PC-3 (cell line): ENCODE measurements at regions not wholly inside any gene's neighbourhood (a gene's known extent, or its start where the extent isn't known, plus 50 kb on each side); places are given as distances from the start of the nearest gene placed in this dataset.

Experiments used
- ATAC-seq: fragments of 200-7000 bp; cut with Tn5 transposase; 2 replicates; pipeline ENCODE4 v1.9.1; 2020; ENCODE audit warnings: mild to moderate bottlenecking, moderate library complexity
- BruUV-seq: library from RNA; stranded (reverse); fragments of 400-500 nt; replicated peaks from 2 replicates; lab custom pipeline; 2021; lab: Mats Ljungman, UMichigan
- CTCF ChIA-PET: fragments of 300-600 bp; sonication (Branson Sonifier 250); formaldehyde crosslinking; loops from one replicate; lab custom pipeline; 2022; ENCODE audit warnings: antibody characterized with exemption; lab: Charles Lee
- POLR2A ChIA-PET: fragments of 300-600 bp; sonication (Branson Sonifier 250); formaldehyde crosslinking; loops from one replicate; lab custom pipeline; 2022; ENCODE audit warnings: antibody characterized with exemption; ENCODE audit not compliant: unreplicated experiment; lab: Charles Lee
- DNase-seq: peaks from one replicate; pipeline ENCODE4 v3.0.0-alpha.2; 2015
- H2AFZ ChIP-seq: fragments of 300-600 bp; sonication (generic); 2 replicates; pipeline ENCODE4 v1.6.0; 2016; ENCODE audit warnings: antibody characterized with exemption, low read length
- H3F3A ChIP-seq: fragments of 300-600 bp; sonication (generic); one replicate; pipeline ENCODE4 v1.6.0; 2017; ENCODE audit warnings: antibody characterized with exemption, low read length, control low read depth, mild to moderate bottlenecking; ENCODE audit not compliant: unreplicated experiment
- H3K27ac ChIP-seq: fragments of 300-600 bp; sonication (generic); 2 replicates; pipeline ENCODE4 v1.5.1; 2016; ENCODE audit warnings: mild to moderate bottlenecking, low read length
- H3K27me3 ChIP-seq: fragments of 300-600 bp; sonication (generic); 2 replicates; pipeline ENCODE4 v1.6.1; 2016; ENCODE audit warnings: low read length, mixed read lengths
- H3K36me3 ChIP-seq: fragments of 300-600 bp; sonication (generic); 2 replicates; pipeline ENCODE4 v1.6.1; 2016; ENCODE audit warnings: low read depth, mixed run types, low read length, mixed read lengths
- H3K4me1 ChIP-seq: fragments of 300-600 bp; sonication (generic); 2 replicates; pipeline ENCODE4 v1.5.1; 2016; ENCODE audit warnings: low read length; ENCODE audit not compliant: insufficient read depth
- H3K4me2 ChIP-seq: fragments of 300-600 bp; sonication (generic); 2 replicates; pipeline ENCODE4 v1.6.0; 2016; ENCODE audit warnings: low read length
- H3K4me3 ChIP-seq: fragments of 300-600 bp; sonication (generic); 2 replicates; pipeline ENCODE4 v1.5.1; 2016; ENCODE audit warnings: mild to moderate bottlenecking, low read length, mixed read lengths
- H3K79me2 ChIP-seq: fragments of 300-600 bp; sonication (generic); 2 replicates; pipeline ENCODE4 v1.6.1; 2017; ENCODE audit warnings: low read length, mixed read lengths
- H3K9ac ChIP-seq: fragments of 300-600 bp; sonication (generic); 2 replicates; pipeline ENCODE4 v1.6.0; 2016; ENCODE audit warnings: mild to moderate bottlenecking, low read length
- H3K9me2 ChIP-seq: fragments of 300-600 bp; sonication (generic); replicated peaks from 2 replicates; pipeline ENCODE4 v1.6.1; 2016; ENCODE audit warnings: mixed run types, low read length, mixed read lengths
- H3K9me3 ChIP-seq: fragments of 300-600 bp; sonication (generic); 2 replicates; pipeline ENCODE4 v1.6.1; 2016; ENCODE audit warnings: low read length, mixed read lengths
- H4K20me1 ChIP-seq: fragments of 300-600 bp; sonication (generic); 2 replicates; pipeline ENCODE4 v1.6.1; 2016; ENCODE audit warnings: low read length, mixed read lengths
- EZH2 ChIP-seq: fragments of 300-600 bp; sonication (generic); IDR thresholded peaks from one replicate; pipeline ENCODE4 v1.6.1; 2017; ENCODE audit warnings: antibody characterized with exemption, mild to moderate bottlenecking, low read length; ENCODE audit not compliant: unreplicated experiment
- EZH2phosphoT487 ChIP-seq: fragments of 300-600 bp; sonication (generic); IDR thresholded peaks from 2 replicates; pipeline ENCODE4 v1.6.1; 2018; ENCODE audit warnings: mild to moderate bottlenecking, antibody characterized with exemption, low read length, borderline replicate concordance
- intact Hi-C: fragments of 100-400 bp; cut with micrococcal nuclease; formaldehyde crosslinking; loops from 2 replicates; pipeline ENCODE4 v1.9.0; 2023
- TF ChIP-seq, protein P1 (sequence below): fragments of 300-600 bp; sonication (generic); conservative IDR thresholded peaks from 2 replicates; pipeline ENCODE4 v1.5.1; 2017; ENCODE audit warnings: antibody characterized with exemption, low read depth, mild to moderate bottlenecking, low read length

DNA sequence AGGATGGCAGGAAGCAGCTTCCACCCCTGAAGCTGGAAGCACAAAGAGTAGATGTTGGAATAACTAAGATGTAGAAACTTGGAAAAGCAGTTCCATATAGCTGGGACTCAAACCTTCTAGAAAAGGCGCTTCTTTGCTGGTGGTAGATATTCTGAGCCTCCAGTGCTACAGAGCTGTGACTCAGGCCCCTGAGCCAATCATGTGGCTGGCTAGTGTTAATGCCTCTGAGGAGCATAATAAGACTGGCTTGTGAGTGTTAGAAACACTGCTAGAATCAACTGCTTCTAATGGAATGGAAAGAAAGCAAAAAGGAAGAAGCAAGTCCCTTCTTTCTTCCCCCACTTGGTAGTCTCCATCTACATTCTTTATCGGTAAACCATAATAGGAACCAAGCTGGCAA lies 234.2 kb upstream of the DMAC1 start:
- no peaks in the 10 kb centered on the region for H3F3A ChIP-seq
- H3K27ac ChIP-seq, result no peak overlapping the region
- H3K9ac ChIP-seq, result no peak overlapping the region
- no peaks in the 10 kb centered on the region for H3K79me2 ChIP-seq
- H2AFZ ChIP-seq, result no peak overlapping the region
- no peaks in the 10 kb centered on the region for H3K4me1 ChIP-seq
- H3K36me3 ChIP-seq, result no peaks in the 10 kb centered on the region
- intact Hi-C loops, result no loop called here
- no peak for ATAC-seq
- no peaks in the 10 kb centered on the region for H3K9me2 ChIP-seq
- H4K20me1 ChIP-seq, result no peaks in the 10 kb centered on the region
- TF ChIP-seq EZH2phosphoT487 (no peak), EZH2 (no peak)
- TF ChIP-seq, protein P1, sequence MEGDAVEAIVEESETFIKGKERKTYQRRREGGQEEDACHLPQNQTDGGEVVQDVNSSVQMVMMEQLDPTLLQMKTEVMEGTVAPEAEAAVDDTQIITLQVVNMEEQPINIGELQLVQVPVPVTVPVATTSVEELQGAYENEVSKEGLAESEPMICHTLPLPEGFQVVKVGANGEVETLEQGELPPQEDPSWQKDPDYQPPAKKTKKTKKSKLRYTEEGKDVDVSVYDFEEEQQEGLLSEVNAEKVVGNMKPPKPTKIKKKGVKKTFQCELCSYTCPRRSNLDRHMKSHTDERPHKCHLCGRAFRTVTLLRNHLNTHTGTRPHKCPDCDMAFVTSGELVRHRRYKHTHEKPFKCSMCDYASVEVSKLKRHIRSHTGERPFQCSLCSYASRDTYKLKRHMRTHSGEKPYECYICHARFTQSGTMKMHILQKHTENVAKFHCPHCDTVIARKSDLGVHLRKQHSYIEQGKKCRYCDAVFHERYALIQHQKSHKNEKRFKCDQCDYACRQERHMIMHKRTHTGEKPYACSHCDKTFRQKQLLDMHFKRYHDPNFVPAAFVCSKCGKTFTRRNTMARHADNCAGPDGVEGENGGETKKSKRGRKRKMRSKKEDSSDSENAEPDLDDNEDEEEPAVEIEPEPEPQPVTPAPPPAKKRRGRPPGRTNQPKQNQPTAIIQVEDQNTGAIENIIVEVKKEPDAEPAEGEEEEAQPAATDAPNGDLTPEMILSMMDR, result no peak
- no peaks in the 10 kb centered on the region for H3K27me3 ChIP-seq
- POLR2A ChIA-PET, result no interaction called here
- H3K9me3 ChIP-seq, result no peaks in the 10 kb centered on the region
- CTCF ChIA-PET, result no interaction called here
- no peak for DNase-seq
- H3K4me2 ChIP-seq, result no peak overlapping the region
- no TSS peak for BruUV-seq
- no peak overlapping the region for H3K4me3 ChIP-seq

DNA sequence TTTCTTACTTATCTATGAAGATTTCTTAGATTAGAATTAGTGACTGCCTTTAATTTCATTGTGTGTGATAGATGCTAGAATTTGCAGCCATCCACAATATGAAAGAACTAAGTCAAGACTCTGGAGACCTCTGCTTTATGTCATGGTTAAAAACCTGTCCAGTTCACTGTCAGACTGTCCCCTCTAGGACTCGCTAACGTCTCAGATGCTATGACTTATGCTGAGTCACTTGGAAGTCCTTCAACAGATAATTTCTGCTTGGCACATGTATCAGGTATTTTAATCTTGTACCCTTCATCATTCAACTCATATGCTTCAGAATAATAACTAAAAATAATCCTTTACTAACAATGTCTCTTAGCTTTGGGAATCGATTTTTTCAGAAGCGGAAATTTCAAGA lies 230.5 kb upstream of the DMAC1 start:
- no peak overlapping the region for H3K27ac ChIP-seq
- BruUV-seq, result no TSS peak
- H3K9me2 ChIP-seq, result no peaks in the 10 kb centered on the region
- no peaks in the 10 kb centered on the region for H3K4me1 ChIP-seq
- H2AFZ ChIP-seq, result no peak overlapping the region
- ChIA-PET POLR2A (no interaction called here), CTCF (no interaction called here)
- H3K27me3 ChIP-seq, result no peaks in the 10 kb centered on the region
- TF ChIP-seq EZH2phosphoT487 (no peak), EZH2 (no peak)
- TF ChIP-seq, protein P1, result no peak
- ATAC-seq (no peak), DNase-seq (peak; percentile 1)
- H4K20me1 ChIP-seq, result no peaks in the 10 kb centered on the region
- intact Hi-C loops, result no loop called here
- no peaks in the 10 kb centered on the region for H3K9me3 ChIP-seq
- H3K9ac ChIP-seq, result no peak overlapping the region
- H3F3A ChIP-seq, result no peaks in the 10 kb centered on the region
- no peaks in the 10 kb centered on the region for H3K36me3 ChIP-seq
- H3K4me2 ChIP-seq, result no peak overlapping the region
- H3K4me3 ChIP-seq, result no peak overlapping the region
- H3K79me2 ChIP-seq, result no peaks in the 10 kb centered on the region

DNA sequence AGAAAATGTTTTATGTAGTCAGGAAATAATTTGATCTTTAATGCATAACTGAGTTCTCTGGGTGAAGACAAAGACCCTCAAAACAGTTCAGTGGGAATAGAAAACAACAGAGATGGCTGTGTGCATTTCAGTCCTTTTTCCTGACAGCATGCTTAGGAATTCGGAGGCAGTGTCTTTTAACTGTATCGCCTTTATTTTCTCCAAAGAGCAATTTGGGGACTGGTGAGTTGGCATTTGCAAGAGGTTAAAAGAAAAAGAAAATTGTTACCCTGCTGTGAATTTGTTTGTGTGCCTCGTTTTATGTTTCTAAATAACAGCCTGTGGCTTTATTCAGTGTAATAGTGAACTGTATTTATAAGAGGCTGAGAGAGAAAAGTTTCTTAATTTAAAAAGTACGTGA lies 227.8 kb upstream of the DMAC1 start:
- no peak for DNase-seq
- Histone ChIP-seq H3K4me1 (no peaks in the 10 kb centered on the region), H3K9me3 (no peaks in the 10 kb centered on the region), H4K20me1 (no peaks in the 10 kb centered on the region), H3K27ac (no peak overlapping the region), H3K79me2 (no peaks in the 10 kb centered on the region), H3K4me2 (no peak overlapping the region), H3K36me3 (no peaks in the 10 kb centered on the region), H3F3A (no peaks in the 10 kb centered on the region), H3K4me3 (no peak overlapping the region), H2AFZ (no peak overlapping the region), H3K27me3 (no peaks in the 10 kb centered on the region), H3K9me2 (no peaks in the 10 kb centered on the region), H3K9ac (no peak overlapping the region)
- intact Hi-C loops, result no loop called here
- TF ChIP-seq, protein P1, result no peak
- TF ChIP-seq EZH2, result no peak
- no peak for TF ChIP-seq EZH2phosphoT487
- no peak for ATAC-seq
- CTCF ChIA-PET, result no interaction called here
- POLR2A ChIA-PET, result no interaction called here
- no TSS peak for BruUV-seq
